ENCODE measurements at regions not wholly inside any gene's neighbourhood (a gene's known extent, or its start where the extent isn't known, plus 50 kb on each side); places are given as distances from the start of the nearest gene placed in this dataset.
"Not testable (repeated sequence)": the region's sequence is repeated elsewhere in the genome, so short reads cannot be mapped to it uniquely, and the experiment has no call there.

- Histone ChIP-seq H3K27me3 (no peaks in the 10 kb centered on the region), H3K36me3 (no peaks in the 10 kb centered on the region), H3K9me3 (no peaks in the 10 kb centered on the region), H3K27ac (no peak overlapping the region), H3K4me3 (no peak overlapping the region), H3K4me1 (no peaks in the 10 kb centered on the region)
- TF ChIP-seq CTCF (IDR thresholded peaks at IDR 0.05) (no peak), POLR2A (IDR thresholded peaks at IDR 0.05) (no peak)
- ATAC-seq = no peak
- DNase-seq = no peak
- WGBS (ENCODE audit: insufficient coverage, low coverage, low lambda C conversion rate, missing lambda C conversion rate) = 20% methylated on average over 1 of the region's 1 CpG
- intact Hi-C loops (cut with DNase I) = no loop called here
These were observed 105.9 kb upstream of the PDE10A start for GRCh38 chr6:165768961-165769360.

- Histone ChIP-seq H3K4me1 (no peaks in the 10 kb centered on the region), H3K9me3 (no peaks in the 10 kb centered on the region), H3K27ac (no peak overlapping the region), H3K4me3 (no peak overlapping the region), H3K36me3 (no peaks in the 10 kb centered on the region), H3K27me3 (no peaks in the 10 kb centered on the region)
- ATAC-seq (no peak), DNase-seq (no peak)
- TF ChIP-seq POLR2A (IDR thresholded peaks at IDR 0.05) = no peak
- no peak for TF ChIP-seq CTCF (IDR thresholded peaks at IDR 0.05)
- WGBS (ENCODE audit: insufficient coverage, low coverage, low lambda C conversion rate, missing lambda C conversion rate) = 93% methylated on average over 3 of the region's 3 CpGs
- intact Hi-C loops (cut with DNase I) = no loop called here
These were observed 104.2 kb upstream of the PDE10A start for GRCh38 chr6:165767228-165767627.

- no peak overlapping the region for H3K4me3 ChIP-seq
- no peaks in the 10 kb centered on the region for H3K9me3 ChIP-seq
- peak; percentile 44 to 75 (median 66) for ATAC-seq
- no peak for TF ChIP-seq POLR2A (IDR thresholded peaks at IDR 0.05)
- no peaks in the 10 kb centered on the region for H3K27me3 ChIP-seq
- no peak overlapping the region for H3K27ac ChIP-seq
- H3K36me3 ChIP-seq = no peaks in the 10 kb centered on the region
- WGBS (ENCODE audit: insufficient coverage, low coverage, low lambda C conversion rate, missing lambda C conversion rate) = 43% methylated on average over 4 of the region's 4 CpGs
- DNase-seq = no peak
- intact Hi-C loops (cut with DNase I) = no loop called here
- no peaks in the 10 kb centered on the region for H3K4me1 ChIP-seq
These were observed 103.4 kb upstream of the PDE10A start for GRCh38 chr6:165766457-165766856.

GRCh38 chr6:165766026-165766425 lies 103.0 kb upstream of the PDE10A start:
- no peaks in the 10 kb centered on the region for H3K36me3 ChIP-seq
- peaks cover 0 to 3% (median 0%) of the 10 kb centered on the region in 4 donors for H3K4me1 ChIP-seq
- TF ChIP-seq POLR2A (IDR thresholded peaks at IDR 0.05) (no peak), CTCF (IDR thresholded peaks at IDR 0.05) (no peak)
- no peaks in the 10 kb centered on the region for H3K27me3 ChIP-seq
- no peak for DNase-seq
- WGBS (ENCODE audit: insufficient coverage, low coverage, low lambda C conversion rate, missing lambda C conversion rate) = 71% methylated on average over 7 of the region's 7 CpGs
- no peaks in the 10 kb centered on the region for H3K9me3 ChIP-seq
- no peak overlapping the region for H3K27ac ChIP-seq
- intact Hi-C loops (cut with DNase I) = no loop called here
- no peak overlapping the region for H3K4me3 ChIP-seq
- ATAC-seq = peak in 2 of 4 donors; percentile 11 to 47

GRCh38 chr6:165765256-165765655 lies 102.2 kb upstream of the PDE10A start:
- H3K27me3 ChIP-seq; H3K4me1 ChIP-seq; H3K4me3 ChIP-seq; intact Hi-C loops (cut with DNase I); H3K9me3 ChIP-seq; ATAC-seq; H3K36me3 ChIP-seq; DNase-seq; H3K27ac ChIP-seq: not testable (repeated sequence)
- WGBS (ENCODE audit: insufficient coverage, low coverage, low lambda C conversion rate, missing lambda C conversion rate) = no CpG with 5 or more reads among the region's 33 CpGs

- H3K4me1 ChIP-seq = peaks cover 0 to 15% (median 7%) of the 10 kb centered on the region in 4 donors
- H3K36me3 ChIP-seq = no peaks in the 10 kb centered on the region
- WGBS (ENCODE audit: insufficient coverage, low coverage, low lambda C conversion rate, missing lambda C conversion rate) = 85% methylated on average over 6 of the region's 6 CpGs
- no peak overlapping the region for H3K4me3 ChIP-seq
- DNase-seq (no peak), ATAC-seq (no peak)
- H3K27ac ChIP-seq = no peak overlapping the region
- TF ChIP-seq CTCF (IDR thresholded peaks at IDR 0.05) (no peak), POLR2A (IDR thresholded peaks at IDR 0.05) (no peak)
- intact Hi-C loops (cut with DNase I) = no loop called here
- H3K27me3 ChIP-seq = no peaks in the 10 kb centered on the region
- no peaks in the 10 kb centered on the region for H3K9me3 ChIP-seq
These were observed 99.8 kb upstream of the PDE10A start for GRCh38 chr6:165762876-165763275.

Measured in right lobe of liver (tissue), 6 donors.